ENCODE measurements at regions not wholly inside any gene's neighbourhood (a gene's known extent, or its start where the extent isn't known, plus 50 kb on each side); places are given as distances from the start of the nearest gene placed in this dataset.

GRCh38 chr11:97502201-97502600, 1112.4 kb downstream of the JRKL start:
- no peak for DNase-seq (ENCODE audit: low read depth, low spot score)
- dilution Hi-C loops (cut with MboI; ENCODE audit: extremely low pct_ligation_motif_present, low sequenced_read_pairs): no loop called here
- Histone ChIP-seq H3K9ac (ENCODE audit: control insufficient read depth, extremely low read depth, insufficient read depth, low read length) (no peak overlapping the region), H3K4me1 (ENCODE audit: control insufficient read depth, extremely low read depth, insufficient read depth, low read length) (no peaks in the 10 kb centered on the region), H3K9me3 (ENCODE audit: control insufficient read depth, low read depth, low read length) (no peaks in the 10 kb centered on the region), H4K20me1 (ENCODE audit: control insufficient read depth, extremely low read depth, insufficient read depth, low read length) (no peaks in the 10 kb centered on the region), H3K9me1 (ENCODE audit: control insufficient read depth, extremely low read depth, insufficient read depth, low read length) (no peaks in the 10 kb centered on the region), H3K79me2 (ENCODE audit: control insufficient read depth, insufficient read depth, low read length) (no peaks in the 10 kb centered on the region), H3K4me3 (ENCODE audit: control insufficient read depth in 2 of 3, extremely low read depth in 1 of 3, insufficient read depth in 2 of 3, low read depth in 1 of 3, low read length in 3 of 3) (no peak overlapping the region), H2AFZ (ENCODE audit: control insufficient read depth, low read length) (no peak overlapping the region), H3K36me3 (ENCODE audit: control insufficient read depth in 2 of 2, extremely low read depth in 1 of 2, insufficient read depth in 2 of 2, low read length in 2 of 2) (no peaks in the 10 kb centered on the region), H3K27ac (ENCODE audit: control insufficient read depth, insufficient read depth, low read length) (no peak overlapping the region), H3K27me3 (ENCODE audit: control insufficient read depth, extremely low read depth, insufficient read depth, low read length) (no peaks in the 10 kb centered on the region), H3K4me2 (ENCODE audit: control insufficient read depth, extremely low read depth, insufficient read depth, low read depth, low read length) (no peak overlapping the region)
- FAIRE-seq: no peak
- no peak for TF ChIP-seq CTCF (optimal IDR thresholded peaks at IDR 0.05 in 1 of 3, IDR thresholded peaks at IDR 0.05 in 1 of 3, conservative IDR thresholded peaks at IDR 0.05 in 1 of 3; ENCODE audit: extremely low read depth in 1 of 3, insufficient read depth in 2 of 3, low read length in 3 of 3)
- TF ChIP-seq EZH2 (IDR thresholded peaks at IDR 0.05; ENCODE audit: low read length): no peak

GRCh38 chr11:97506076-97506759, 1116.4 kb downstream of the JRKL start:
- DNase-seq (ENCODE audit: low read depth, low spot score): no peak
- Histone ChIP-seq H3K4me2 (ENCODE audit: control insufficient read depth, extremely low read depth, insufficient read depth, low read depth, low read length) (no peak overlapping the region), H3K36me3 (ENCODE audit: control insufficient read depth in 2 of 2, extremely low read depth in 1 of 2, insufficient read depth in 2 of 2, low read length in 2 of 2) (no peaks in the 10 kb centered on the region), H3K27me3 (ENCODE audit: control insufficient read depth, extremely low read depth, insufficient read depth, low read length) (no peaks in the 10 kb centered on the region), H2AFZ (ENCODE audit: control insufficient read depth, low read length) (no peak overlapping the region), H3K4me1 (ENCODE audit: control insufficient read depth, extremely low read depth, insufficient read depth, low read length) (no peaks in the 10 kb centered on the region), H3K4me3 (ENCODE audit: control insufficient read depth in 2 of 3, extremely low read depth in 1 of 3, insufficient read depth in 2 of 3, low read depth in 1 of 3, low read length in 3 of 3) (no peak overlapping the region), H4K20me1 (ENCODE audit: control insufficient read depth, extremely low read depth, insufficient read depth, low read length) (no peaks in the 10 kb centered on the region), H3K79me2 (ENCODE audit: control insufficient read depth, insufficient read depth, low read length) (no peaks in the 10 kb centered on the region), H3K9me3 (ENCODE audit: control insufficient read depth, low read depth, low read length) (no peaks in the 10 kb centered on the region), H3K9ac (ENCODE audit: control insufficient read depth, extremely low read depth, insufficient read depth, low read length) (no peak overlapping the region), H3K27ac (ENCODE audit: control insufficient read depth, insufficient read depth, low read length) (no peak overlapping the region), H3K9me1 (ENCODE audit: control insufficient read depth, extremely low read depth, insufficient read depth, low read length) (no peaks in the 10 kb centered on the region)
- FAIRE-seq: no peak
- dilution Hi-C loops (cut with MboI; ENCODE audit: extremely low pct_ligation_motif_present, low sequenced_read_pairs): no loop called here
- no peak for TF ChIP-seq CTCF (optimal IDR thresholded peaks at IDR 0.05 in 1 of 3, IDR thresholded peaks at IDR 0.05 in 1 of 3, conservative IDR thresholded peaks at IDR 0.05 in 1 of 3; ENCODE audit: extremely low read depth in 1 of 3, insufficient read depth in 2 of 3, low read length in 3 of 3)
- no peak for TF ChIP-seq EZH2 (IDR thresholded peaks at IDR 0.05; ENCODE audit: low read length)
